Uterus (tissue), 3 donors: ENCODE measurements at regions not wholly inside any gene's neighbourhood (a gene's known extent, or its start where the extent isn't known, plus 50 kb on each side); places are given as distances from the start of the nearest gene placed in this dataset.

Source experiments
- DNase-seq, 2 donors: peaks; one replicate each; pipeline ENCODE4 v3.0.0-alpha.2; 2019 to 2020
- H3K27ac ChIP-seq, 2 donors: fragments of 200-600 bp; sonication (generic); 1 replicate in 1 of 2; 2 replicates in 1 of 2; pipeline ENCODE4 v1.5.1; 2016 to 2018
- H3K27me3 ChIP-seq, 2 donors: fragments of 200-600 bp; sonication (generic); one replicate each; pipeline ENCODE4 v1.5.1; 2018 to 2019; ENCODE audit warnings: control low read depth in 1 of 2
- H3K36me3 ChIP-seq, 2 donors: fragments of 200-600 bp; sonication (generic); one replicate each; pipeline ENCODE4 v1.5.1; 2019; ENCODE audit warnings: control low read depth in 1 of 2
- H3K4me1 ChIP-seq, 2 donors: fragments of 200-600 bp; sonication (generic); one replicate each; pipeline ENCODE4 v1.5.1; 2018 to 2019; ENCODE audit warnings: control low read depth in 1 of 2
- H3K4me3 ChIP-seq, 2 donors: fragments of 200-600 bp; sonication (generic); 1 replicate in 1 of 2; 2 replicates in 1 of 2; pipeline ENCODE4 v1.5.1; 2018 to 2019; ENCODE audit warnings: mild to moderate bottlenecking in 1 of 2
- H3K9me3 ChIP-seq, 2 donors: fragments of 200-600 bp; sonication (generic); one replicate each; pipeline ENCODE4 v1.5.1; 2019; ENCODE audit warnings: control low read depth in 1 of 2
- POLR2A ChIP-seq, 2 donors: fragments of 450-650 bp; IDR thresholded peaks; one replicate each; pipeline ENCODE4 v1.6.1; 2016; ENCODE audit warnings: antibody characterized with exemption in 2 of 2, mild to moderate bottlenecking in 1 of 2, moderate library complexity in 1 of 2
- intact Hi-C: fragments of 100-400 bp; cut with DNase I; formaldehyde crosslinking; loops from one replicate; pipeline ENCODE4 v1.15.1; 2023; ENCODE audit warnings: low total_unique reads
- TF ChIP-seq, protein P1 (sequence below), 4 experiments: fragments of 200-600 bp in 2 of 4; fragments of 450-650 bp in 2 of 4; sonication (generic) in 2 of 4; IDR thresholded peaks; one replicate each; pipeline ENCODE4 v1.5.1; 2016 to 2019; ENCODE audit warnings: antibody characterized with exemption in 4 of 4, mild to moderate bottlenecking in 2 of 4, moderate library complexity in 1 of 4
- donor health status: DM: yes; HTN: yes; CAD: no.

DNA sequence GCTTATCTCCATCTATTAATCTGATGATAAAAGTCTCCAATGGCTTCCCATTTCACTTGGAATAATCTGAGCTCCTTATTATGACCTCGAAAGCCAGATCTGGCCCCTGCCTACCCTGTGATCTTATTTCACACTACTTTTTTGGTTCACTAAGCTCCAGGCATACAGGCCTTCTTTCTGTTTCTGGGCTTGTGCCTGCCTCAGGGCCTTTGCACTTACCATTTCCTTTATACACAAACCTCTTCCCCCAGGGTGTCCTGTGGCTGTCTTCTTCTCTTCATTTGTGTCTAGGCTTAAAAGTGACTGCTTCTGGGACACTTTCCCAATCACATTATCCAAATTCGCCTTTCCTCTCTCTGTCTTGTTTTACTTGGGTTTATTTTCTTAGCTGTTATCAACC, 478.8 kb downstream of the LRIG3 start:
- Histone ChIP-seq H3K4me3 (no peak overlapping the region), H3K27me3 (no peaks in the 10 kb centered on the region), H3K9me3 (no peaks in the 10 kb centered on the region), H3K27ac (no peak overlapping the region), H3K4me1 (no peaks in the 10 kb centered on the region), H3K36me3 (no peaks in the 10 kb centered on the region)
- intact Hi-C loops: no loop called here
- DNase-seq: no peak
- TF ChIP-seq POLR2A (IDR thresholded peaks at IDR 0.05): no peak
- TF ChIP-seq, protein P1, sequence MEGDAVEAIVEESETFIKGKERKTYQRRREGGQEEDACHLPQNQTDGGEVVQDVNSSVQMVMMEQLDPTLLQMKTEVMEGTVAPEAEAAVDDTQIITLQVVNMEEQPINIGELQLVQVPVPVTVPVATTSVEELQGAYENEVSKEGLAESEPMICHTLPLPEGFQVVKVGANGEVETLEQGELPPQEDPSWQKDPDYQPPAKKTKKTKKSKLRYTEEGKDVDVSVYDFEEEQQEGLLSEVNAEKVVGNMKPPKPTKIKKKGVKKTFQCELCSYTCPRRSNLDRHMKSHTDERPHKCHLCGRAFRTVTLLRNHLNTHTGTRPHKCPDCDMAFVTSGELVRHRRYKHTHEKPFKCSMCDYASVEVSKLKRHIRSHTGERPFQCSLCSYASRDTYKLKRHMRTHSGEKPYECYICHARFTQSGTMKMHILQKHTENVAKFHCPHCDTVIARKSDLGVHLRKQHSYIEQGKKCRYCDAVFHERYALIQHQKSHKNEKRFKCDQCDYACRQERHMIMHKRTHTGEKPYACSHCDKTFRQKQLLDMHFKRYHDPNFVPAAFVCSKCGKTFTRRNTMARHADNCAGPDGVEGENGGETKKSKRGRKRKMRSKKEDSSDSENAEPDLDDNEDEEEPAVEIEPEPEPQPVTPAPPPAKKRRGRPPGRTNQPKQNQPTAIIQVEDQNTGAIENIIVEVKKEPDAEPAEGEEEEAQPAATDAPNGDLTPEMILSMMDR (IDR thresholded peaks at IDR 0.05): no peak

DNA sequence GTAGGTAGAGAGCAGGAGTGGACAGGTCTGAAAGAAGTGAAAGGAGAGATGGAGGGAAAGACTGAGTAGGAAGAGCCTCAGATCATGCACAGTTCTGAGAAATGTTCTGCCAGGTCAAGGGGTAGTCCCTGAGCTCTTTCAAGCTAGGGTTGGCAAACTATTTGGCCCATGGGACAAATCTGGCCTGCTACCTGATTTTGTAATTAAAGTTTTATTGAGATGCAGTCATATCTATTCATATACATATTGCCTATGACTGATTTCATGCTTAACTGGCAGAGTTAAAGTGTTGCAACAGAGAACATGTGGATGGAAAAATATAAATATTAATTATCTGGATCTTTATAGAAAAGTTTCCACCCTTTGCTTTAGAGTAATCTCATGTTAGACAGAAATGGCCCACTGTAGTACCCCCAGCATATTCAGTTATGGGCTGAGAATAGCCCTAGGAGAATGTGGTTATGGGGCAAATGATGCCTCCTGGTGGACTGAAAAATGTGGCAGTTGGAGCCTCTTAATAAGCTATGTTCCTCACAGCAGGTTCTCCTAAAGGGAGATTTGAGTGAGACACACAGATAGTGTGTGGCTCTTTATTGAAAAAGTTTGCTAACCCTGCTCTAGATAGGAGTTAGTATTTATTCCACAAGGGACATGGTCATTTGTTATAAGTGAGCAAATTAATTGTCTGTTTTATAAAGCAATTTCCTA, 476.9 kb downstream of the LRIG3 start:
- intact Hi-C loops: no loop called here
- H3K9me3 ChIP-seq: no peaks in the 10 kb centered on the region
- H3K4me3 ChIP-seq: no peak overlapping the region
- no peaks in the 10 kb centered on the region for H3K4me1 ChIP-seq
- DNase-seq: no peak
- no peak for TF ChIP-seq POLR2A (IDR thresholded peaks at IDR 0.05)
- TF ChIP-seq, protein P1 (IDR thresholded peaks at IDR 0.05): peak in 3 of 4 experiments; percentile 12 to 29 (median 21)
- no peak overlapping the region for H3K27ac ChIP-seq
- H3K27me3 ChIP-seq: no peaks in the 10 kb centered on the region
- no peaks in the 10 kb centered on the region for H3K36me3 ChIP-seq

DNA sequence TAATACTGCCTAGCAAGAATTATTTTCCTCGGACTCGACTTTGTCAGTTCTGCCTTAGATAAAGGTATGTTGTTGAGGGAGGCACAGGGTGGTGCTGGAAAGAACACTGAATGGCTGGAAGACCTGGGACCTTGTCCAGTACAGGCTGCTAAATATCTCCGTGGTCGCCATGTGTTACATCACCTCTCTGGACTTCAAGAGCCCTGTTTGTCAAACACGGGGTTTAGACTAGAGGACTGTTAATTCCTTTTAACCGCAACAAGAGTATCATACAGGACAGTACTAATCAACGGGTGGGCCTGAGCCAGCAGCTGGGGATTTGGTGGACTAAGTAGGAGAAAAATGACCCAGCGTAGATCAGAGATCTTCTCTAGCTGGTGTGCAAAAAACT, 476.3 kb downstream of the LRIG3 start:
- Histone ChIP-seq H3K36me3 (no peaks in the 10 kb centered on the region), H3K4me3 (no peak overlapping the region), H3K27ac (no peak overlapping the region), H3K9me3 (no peaks in the 10 kb centered on the region), H3K4me1 (no peaks in the 10 kb centered on the region), H3K27me3 (no peaks in the 10 kb centered on the region)
- intact Hi-C loops: no loop called here
- no peak for DNase-seq
- TF ChIP-seq, protein P1 (IDR thresholded peaks at IDR 0.05): no peak
- TF ChIP-seq POLR2A (IDR thresholded peaks at IDR 0.05): no peak

DNA sequence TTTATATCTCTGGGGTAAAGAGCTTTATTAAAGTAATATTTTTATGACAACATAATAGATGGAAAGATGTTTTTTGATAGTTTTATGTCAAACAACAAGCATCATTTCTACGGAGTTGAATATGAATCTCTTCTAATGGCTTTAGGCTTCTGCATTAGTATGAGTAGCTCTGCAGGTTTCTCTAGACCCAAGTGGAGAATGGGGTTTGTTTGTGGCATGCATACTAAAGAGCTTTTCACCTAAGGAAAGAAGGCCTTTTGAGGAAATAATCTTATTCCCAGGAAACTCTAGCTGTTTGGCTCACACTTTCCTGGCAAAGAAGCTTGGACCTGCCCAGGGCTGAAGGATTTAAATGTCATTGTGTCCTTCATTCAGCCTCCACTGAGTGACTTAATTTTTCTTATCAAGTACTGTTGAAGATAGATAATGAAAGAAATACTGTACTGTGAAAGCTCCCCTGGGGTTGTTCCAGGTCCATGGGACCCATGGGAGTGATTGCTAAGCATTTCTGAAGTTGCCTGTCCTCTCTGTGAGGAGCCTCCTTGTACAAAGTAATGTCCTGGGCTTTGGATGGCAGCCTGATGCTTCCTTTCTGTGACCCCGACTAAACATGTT, 469.3 kb downstream of the LRIG3 start:
- H3K4me1 ChIP-seq: no peaks in the 10 kb centered on the region
- H3K27me3 ChIP-seq: no peaks in the 10 kb centered on the region
- no peak overlapping the region for H3K27ac ChIP-seq
- H3K36me3 ChIP-seq: no peaks in the 10 kb centered on the region
- TF ChIP-seq, protein P1 (IDR thresholded peaks at IDR 0.05): no peak
- no peak for TF ChIP-seq POLR2A (IDR thresholded peaks at IDR 0.05)
- no peak for DNase-seq
- no peak overlapping the region for H3K4me3 ChIP-seq
- no peaks in the 10 kb centered on the region for H3K9me3 ChIP-seq
- intact Hi-C loops: no loop called here

DNA sequence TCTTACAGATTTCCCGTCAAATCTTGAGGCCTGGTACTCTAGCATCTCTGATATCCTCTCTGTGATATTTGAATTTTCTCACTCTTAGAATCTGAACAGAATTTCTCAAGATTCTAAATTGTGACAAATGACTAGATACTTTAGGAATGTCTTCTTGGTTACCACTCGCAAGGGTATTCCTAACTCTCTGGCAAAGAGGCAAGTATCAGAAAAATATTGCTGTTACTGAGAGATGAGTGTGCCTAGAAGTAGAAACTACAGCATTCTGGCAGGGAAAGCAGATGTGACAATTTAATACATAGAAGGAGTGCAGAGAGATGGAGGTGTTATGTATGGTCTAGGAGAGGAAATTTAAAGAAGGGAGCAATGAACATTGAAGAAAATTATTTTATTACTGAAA, 467.8 kb downstream of the LRIG3 start:
- no peaks in the 10 kb centered on the region for H3K36me3 ChIP-seq
- no peaks in the 10 kb centered on the region for H3K27me3 ChIP-seq
- no peaks in the 10 kb centered on the region for H3K4me1 ChIP-seq
- no peak for DNase-seq
- no peak for TF ChIP-seq POLR2A (IDR thresholded peaks at IDR 0.05)
- intact Hi-C loops: no loop called here
- no peaks in the 10 kb centered on the region for H3K9me3 ChIP-seq
- H3K27ac ChIP-seq: no peak overlapping the region
- H3K4me3 ChIP-seq: no peak overlapping the region
